Activated CD4-positive, alpha-beta memory T cell treated with anti-CD3 and anti-CD28 coated beads for 36 hours (primary cell): ENCODE measurements at regions not wholly inside any gene's neighbourhood (a gene's known extent, or its start where the extent isn't known, plus 50 kb on each side); places are given as distances from the start of the nearest gene placed in this dataset.

ENCODE experiments used
- CTCF ChIA-PET: fragments of 350-600 bp; sonication (Branson Sonifier 250); formaldehyde crosslinking; loops from one replicate; lab custom pipeline; 2021; ENCODE audit warnings: antibody characterized with exemption, inconsistent platforms; lab: Charles Lee
- POLR2A ChIA-PET: fragments of 350-600 bp; sonication (Branson Sonifier 250); formaldehyde crosslinking; loops from one replicate; lab custom pipeline; 2021; ENCODE audit warnings: antibody characterized with exemption; lab: Charles Lee
- DNase-seq: peaks from one replicate; pipeline ENCODE4 v3.0.0-alpha.2; 2020
- H3K27ac Mint-ChIP-seq: one replicate; pipeline ENCODE4 v1.8.0; 2021; ENCODE audit warnings: mixed read lengths
- H3K27me3 Mint-ChIP-seq: one replicate; pipeline ENCODE4 v1.8.0; 2021; ENCODE audit warnings: mixed read lengths
- H3K36me3 Mint-ChIP-seq: one replicate; pipeline ENCODE4 v1.8.0; 2021; ENCODE audit warnings: mixed read lengths
- H3K4me1 Mint-ChIP-seq: one replicate; pipeline ENCODE4 v1.8.0; 2021; ENCODE audit warnings: low read depth, mixed read lengths
- H3K4me3 Mint-ChIP-seq: one replicate; pipeline ENCODE4 v1.8.0; 2021; ENCODE audit warnings: mild to moderate bottlenecking, mixed read lengths
- H3K9me3 Mint-ChIP-seq: one replicate; pipeline ENCODE4 v1.8.0; 2021; ENCODE audit warnings: mixed read lengths
- intact Hi-C: fragments of 100-400 bp; cut with micrococcal nuclease; formaldehyde crosslinking; loops from one replicate; pipeline ENCODE4 v1.15.1; 2023

DNA sequence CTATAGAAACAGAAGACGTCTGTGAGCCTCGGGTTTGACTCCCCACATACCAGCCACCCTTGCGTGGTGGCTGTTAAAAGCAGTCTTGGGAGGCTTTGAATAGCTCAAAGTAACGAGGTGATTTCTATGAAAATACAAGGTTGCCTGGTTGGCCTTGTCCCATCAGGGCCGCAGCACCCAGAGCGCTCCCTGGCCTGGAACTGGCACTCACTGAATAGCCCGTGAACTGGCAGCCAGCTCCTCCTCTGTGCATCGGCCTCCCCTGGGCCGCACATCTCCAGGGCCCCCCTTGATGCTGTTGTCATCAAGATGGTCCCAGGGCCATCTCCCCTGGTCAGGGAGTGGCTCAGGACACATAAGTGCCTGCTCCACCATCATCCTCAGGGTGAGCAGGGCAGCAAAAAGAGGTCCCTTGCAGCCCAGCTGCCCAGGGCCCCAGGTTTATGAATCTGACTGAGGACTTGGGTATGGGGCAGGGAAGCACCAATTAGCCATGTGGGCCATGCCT, 144.6 kb upstream of the PPP1R26 start:
- intact Hi-C loops: no loop called here
- CTCF ChIA-PET: no interaction called here
- Mint-ChIP-seq H3K4me3 (no peak overlapping the region), H3K27me3 (peaks cover 5% of the 10 kb centered on the region), H3K27ac (no peak overlapping the region), H3K9me3 (no peaks in the 10 kb centered on the region), H3K36me3 (no peaks in the 10 kb centered on the region), H3K4me1 (no peaks in the 10 kb centered on the region)
- POLR2A ChIA-PET: no interaction called here
- no peak for DNase-seq

DNA sequence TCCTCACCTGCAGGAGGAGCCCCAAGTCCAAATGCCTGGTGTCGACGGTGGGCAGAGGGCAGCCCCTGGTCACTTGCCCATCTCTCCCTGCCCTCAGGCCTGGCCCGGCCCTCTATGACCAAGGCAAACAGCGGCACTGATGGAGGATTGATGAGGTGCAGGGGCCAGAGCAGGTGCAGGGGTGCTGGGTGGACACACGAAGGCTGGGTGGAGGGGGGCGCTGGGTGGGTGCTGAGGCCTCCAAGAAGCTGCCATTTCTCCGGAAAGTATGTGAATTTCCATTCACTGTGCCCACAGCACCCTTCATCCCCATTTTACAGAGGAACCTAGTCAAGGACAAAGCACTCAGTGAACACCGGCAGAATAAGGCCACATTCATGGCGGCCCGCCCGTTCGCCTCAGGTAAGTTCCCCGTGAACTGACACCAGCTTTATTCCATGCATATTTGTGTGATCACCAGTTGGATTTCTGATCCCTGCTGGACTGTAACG, 143.8 kb upstream of the PPP1R26 start:
- DNase-seq: no peak
- Mint-ChIP-seq H3K36me3 (no peaks in the 10 kb centered on the region), H3K27me3 (peaks cover 5% of the 10 kb centered on the region), H3K9me3 (no peaks in the 10 kb centered on the region), H3K27ac (no peak overlapping the region), H3K4me1 (no peaks in the 10 kb centered on the region), H3K4me3 (no peak overlapping the region)
- POLR2A ChIA-PET: no interaction called here
- intact Hi-C loops: no loop called here
- CTCF ChIA-PET: no interaction called here

DNA sequence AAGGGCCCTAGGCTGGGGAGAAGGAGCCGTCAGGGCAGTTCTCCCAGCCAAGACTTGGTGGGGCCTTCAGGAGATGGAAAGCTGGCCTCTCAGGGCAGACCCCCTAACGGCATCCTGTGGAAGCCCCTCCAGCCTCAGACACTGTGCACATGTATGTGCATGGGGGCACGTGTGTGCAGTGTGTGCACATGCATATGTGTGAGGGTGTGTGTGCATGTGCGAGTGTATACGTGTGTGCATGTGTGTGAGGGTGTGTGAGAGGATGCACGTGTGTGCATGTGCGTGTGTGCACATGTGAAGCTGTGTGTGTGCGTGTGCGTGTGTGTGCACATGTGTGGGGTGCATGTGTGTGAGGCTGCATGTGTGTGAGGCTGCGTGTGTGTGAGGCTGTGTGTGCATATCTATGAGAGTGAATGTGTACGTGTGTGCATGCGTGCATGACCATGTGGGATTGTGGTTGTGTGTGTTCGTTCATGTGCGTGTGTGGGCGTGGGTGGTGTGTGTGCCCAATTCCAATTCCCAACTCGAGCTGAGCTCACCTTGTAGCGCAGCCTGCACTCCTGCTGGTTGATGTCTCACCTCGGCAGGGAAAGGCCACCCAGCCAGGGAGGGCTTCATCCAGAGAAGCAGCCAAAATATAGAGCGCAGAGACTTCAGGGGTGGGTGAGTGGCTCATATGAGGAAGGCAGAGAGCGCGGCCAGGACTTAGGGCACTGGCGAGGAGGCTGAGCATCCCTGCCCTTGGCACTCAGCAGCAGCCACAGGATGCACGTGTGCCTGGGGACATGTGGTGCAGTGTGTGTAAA, 142.7 kb upstream of the PPP1R26 start:
- POLR2A ChIA-PET: no interaction called here
- Mint-ChIP-seq H3K4me3 (no peak overlapping the region), H3K9me3 (no peaks in the 10 kb centered on the region), H3K27me3 (peaks cover 5% of the 10 kb centered on the region), H3K4me1 (no peaks in the 10 kb centered on the region), H3K36me3 (no peaks in the 10 kb centered on the region), H3K27ac (no peak overlapping the region)
- no peak for DNase-seq
- intact Hi-C loops: no loop called here
- CTCF ChIA-PET: no interaction called here

DNA sequence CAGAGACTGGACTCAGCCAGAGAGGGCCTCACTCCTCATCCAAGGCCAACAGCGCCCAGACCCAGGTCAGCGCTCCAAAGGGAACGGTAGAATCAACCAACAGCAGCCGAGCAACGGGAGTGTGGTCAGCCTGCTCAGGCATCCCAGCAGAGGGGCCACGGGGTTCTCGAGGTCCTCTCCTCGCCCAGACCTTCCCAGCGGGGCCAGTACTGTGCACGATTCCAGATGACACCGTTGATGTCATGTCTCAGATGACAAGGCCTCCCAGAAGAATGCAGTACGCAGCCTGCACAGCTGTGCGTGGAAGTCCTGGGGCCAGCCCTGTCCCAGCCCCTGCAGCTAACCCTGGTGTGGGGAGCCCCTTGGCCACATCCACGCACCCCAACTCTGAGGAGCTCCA, 141.0 kb upstream of the PPP1R26 start:
- Mint-ChIP-seq H3K36me3 (no peaks in the 10 kb centered on the region), H3K9me3 (no peaks in the 10 kb centered on the region), H3K27me3 (peaks cover 5% of the 10 kb centered on the region), H3K4me3 (no peak overlapping the region), H3K27ac (no peak overlapping the region), H3K4me1 (no peaks in the 10 kb centered on the region)
- intact Hi-C loops: no loop called here
- CTCF ChIA-PET: no interaction called here
- POLR2A ChIA-PET: no interaction called here
- DNase-seq: no peak

DNA sequence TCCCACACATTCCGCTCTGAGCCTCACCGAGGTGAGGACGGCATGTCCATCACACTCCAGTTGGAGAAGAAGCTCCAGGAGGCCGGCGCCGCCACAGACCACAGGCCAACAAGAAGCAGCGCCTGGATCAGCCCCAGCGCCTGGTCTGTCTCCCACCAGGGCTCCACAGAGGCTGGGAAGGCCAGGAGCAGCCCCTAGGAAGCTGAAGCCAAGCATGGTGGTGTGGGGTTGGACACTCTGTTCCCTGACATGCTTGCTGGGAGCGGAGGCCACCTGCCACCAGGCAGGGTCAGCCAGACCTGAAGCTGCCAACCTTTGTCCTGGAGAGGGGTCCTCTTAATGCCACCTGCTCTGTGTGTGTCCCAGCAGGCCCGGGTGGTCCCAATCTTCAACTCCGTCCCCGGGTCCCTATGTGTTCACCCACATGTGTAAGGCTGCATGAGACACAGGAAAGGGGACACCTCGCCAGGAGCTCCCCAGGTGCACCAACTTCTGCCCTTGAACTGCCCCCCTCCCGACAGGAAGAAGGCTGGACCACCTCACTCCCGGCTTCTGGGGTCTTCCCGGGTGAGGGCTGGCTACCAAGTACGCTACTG, 140.1 kb upstream of the PPP1R26 start:
- CTCF ChIA-PET: no interaction called here
- Mint-ChIP-seq H3K36me3 (no peaks in the 10 kb centered on the region), H3K4me1 (no peaks in the 10 kb centered on the region), H3K27me3 (peaks cover 12% of the 10 kb centered on the region), H3K4me3 (no peak overlapping the region), H3K9me3 (no peaks in the 10 kb centered on the region), H3K27ac (no peak overlapping the region)
- POLR2A ChIA-PET: no interaction called here
- intact Hi-C loops: no loop called here
- DNase-seq: peak; percentile 5

DNA sequence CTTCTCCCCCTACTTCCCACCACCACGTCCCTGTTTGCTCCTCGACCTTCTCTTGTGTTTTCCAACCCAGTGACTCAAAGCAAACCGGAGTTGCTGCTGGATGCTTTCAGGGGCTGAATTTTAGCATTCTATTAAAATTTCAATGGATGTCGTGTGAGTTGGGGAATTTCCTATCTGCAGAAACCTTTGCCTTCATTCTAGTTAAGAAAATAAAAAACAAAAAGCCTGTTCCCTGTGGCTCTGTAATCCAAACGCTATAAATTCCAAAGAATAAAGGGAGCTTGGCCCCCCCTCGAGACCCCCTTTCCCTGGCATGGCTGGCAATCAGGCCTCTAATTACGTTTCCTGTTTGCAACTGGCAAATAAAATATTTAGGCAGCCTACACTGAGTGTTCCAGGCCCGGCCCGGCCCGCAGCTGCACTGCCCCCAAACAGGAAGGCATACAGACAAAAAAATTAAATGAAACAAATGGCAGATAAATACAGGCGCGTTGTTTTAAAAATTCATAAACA, 139.4 kb upstream of the PPP1R26 start:
- peaks cover 16% of the 10 kb centered on the region for H3K27me3 Mint-ChIP-seq

DNA sequence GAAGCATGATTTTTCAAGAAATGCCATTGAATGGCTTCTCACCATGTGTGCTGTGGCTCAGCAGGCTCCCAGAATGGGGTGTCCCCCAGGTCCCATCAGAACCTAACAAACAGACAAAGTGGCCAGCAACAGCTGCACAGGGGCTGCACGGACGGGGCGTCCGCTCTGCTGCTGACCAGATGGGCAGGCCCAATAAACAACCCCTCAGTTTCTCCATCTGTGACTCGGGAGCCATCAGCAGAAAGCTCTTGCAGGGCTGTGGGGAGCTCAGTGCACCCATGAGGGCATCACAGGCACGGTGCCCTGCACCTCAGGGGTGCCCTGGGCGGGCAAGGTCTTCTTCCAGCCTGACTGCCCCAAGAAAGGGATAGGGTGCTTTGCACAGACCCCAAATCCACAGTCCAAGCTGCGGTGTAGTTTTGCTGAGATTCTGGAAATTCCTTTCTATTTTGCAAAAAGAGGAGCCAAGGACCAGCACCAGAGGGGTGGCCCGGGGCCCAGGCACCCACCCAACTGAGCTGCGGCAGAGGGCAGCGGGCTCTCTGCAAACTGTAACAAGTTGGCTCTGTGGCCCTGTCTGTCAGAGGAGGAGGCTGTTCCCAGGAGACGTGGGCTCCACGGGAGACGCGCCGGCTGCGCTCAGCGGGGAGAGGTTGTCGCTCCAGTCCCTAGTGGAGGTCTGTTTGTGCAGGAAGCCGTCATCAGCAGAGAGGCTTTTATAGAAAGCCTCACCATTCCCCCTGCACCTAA, 138.7 kb upstream of the PPP1R26 start:
- DNase-seq: peak; percentile 5
- H3K36me3 Mint-ChIP-seq: no peaks in the 10 kb centered on the region
- no peaks in the 10 kb centered on the region for H3K4me1 Mint-ChIP-seq
- intact Hi-C loops: no loop called here
- H3K4me3 Mint-ChIP-seq: no peak overlapping the region
- POLR2A ChIA-PET: no interaction called here
- H3K9me3 Mint-ChIP-seq: no peaks in the 10 kb centered on the region
- peaks cover 21% of the 10 kb centered on the region for H3K27me3 Mint-ChIP-seq
- H3K27ac Mint-ChIP-seq: no peak overlapping the region
- CTCF ChIA-PET: interaction anchor here (0.6 kb wide), 1 partner anchor 893 kb away, joined by 3 read pairs; no protein-coding TSS in a partner anchor

More for the DNA sequence above, 139.4 kb upstream of the PPP1R26 start:
- Mint-ChIP-seq H3K4me3 (no peak overlapping the region), H3K4me1 (no peaks in the 10 kb centered on the region), H3K9me3 (no peaks in the 10 kb centered on the region), H3K36me3 (no peaks in the 10 kb centered on the region), H3K27ac (no peak overlapping the region)
- no peak for DNase-seq
- POLR2A ChIA-PET: no interaction called here
- CTCF ChIA-PET: interaction anchor here (0.6 kb wide), 1 partner anchor 892 kb away, joined by 3 read pairs; no protein-coding TSS in a partner anchor
- intact Hi-C loops: no loop called here

DNA sequence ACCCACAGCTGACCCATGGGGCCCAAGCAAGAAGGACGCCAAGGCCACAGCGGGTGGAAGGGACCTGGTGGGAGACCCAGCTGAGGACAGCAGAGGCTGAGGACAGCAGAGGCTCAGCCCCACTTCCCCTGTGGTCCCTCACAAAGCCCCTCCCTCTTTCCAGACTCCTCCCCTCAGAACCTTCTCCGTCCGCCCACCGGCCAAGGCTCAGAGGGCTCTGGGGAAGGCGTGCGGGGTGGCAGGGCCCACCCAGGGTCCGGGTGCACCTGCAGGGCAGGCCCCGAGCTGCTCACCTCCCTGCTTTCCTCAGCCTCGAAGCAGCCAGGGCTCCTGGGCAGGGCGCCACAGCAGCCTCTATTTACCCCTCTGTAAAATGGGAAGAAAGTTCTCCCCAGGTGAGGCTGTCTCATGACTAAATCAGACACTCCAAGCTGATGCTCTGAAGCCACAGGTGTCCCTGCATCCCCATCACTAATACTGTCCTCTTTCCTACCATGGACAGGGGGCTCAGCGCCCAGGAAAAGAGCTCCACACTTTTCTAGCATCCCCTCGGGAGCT, 137.9 kb upstream of the PPP1R26 start:
- DNase-seq: peak; percentile 3
- ChIA-PET CTCF (interaction anchor here (1.2 kb wide), 1 partner anchor 71 kb away, joined by 3 read pairs; no protein-coding TSS in a partner anchor), POLR2A (no interaction called here)
- Mint-ChIP-seq H3K4me3 (no peak overlapping the region), H3K27me3 (peaks cover 21% of the 10 kb centered on the region), H3K36me3 (no peaks in the 10 kb centered on the region), H3K4me1 (no peaks in the 10 kb centered on the region), H3K27ac (no peak overlapping the region), H3K9me3 (no peaks in the 10 kb centered on the region)
- intact Hi-C loops: no loop called here

DNA sequence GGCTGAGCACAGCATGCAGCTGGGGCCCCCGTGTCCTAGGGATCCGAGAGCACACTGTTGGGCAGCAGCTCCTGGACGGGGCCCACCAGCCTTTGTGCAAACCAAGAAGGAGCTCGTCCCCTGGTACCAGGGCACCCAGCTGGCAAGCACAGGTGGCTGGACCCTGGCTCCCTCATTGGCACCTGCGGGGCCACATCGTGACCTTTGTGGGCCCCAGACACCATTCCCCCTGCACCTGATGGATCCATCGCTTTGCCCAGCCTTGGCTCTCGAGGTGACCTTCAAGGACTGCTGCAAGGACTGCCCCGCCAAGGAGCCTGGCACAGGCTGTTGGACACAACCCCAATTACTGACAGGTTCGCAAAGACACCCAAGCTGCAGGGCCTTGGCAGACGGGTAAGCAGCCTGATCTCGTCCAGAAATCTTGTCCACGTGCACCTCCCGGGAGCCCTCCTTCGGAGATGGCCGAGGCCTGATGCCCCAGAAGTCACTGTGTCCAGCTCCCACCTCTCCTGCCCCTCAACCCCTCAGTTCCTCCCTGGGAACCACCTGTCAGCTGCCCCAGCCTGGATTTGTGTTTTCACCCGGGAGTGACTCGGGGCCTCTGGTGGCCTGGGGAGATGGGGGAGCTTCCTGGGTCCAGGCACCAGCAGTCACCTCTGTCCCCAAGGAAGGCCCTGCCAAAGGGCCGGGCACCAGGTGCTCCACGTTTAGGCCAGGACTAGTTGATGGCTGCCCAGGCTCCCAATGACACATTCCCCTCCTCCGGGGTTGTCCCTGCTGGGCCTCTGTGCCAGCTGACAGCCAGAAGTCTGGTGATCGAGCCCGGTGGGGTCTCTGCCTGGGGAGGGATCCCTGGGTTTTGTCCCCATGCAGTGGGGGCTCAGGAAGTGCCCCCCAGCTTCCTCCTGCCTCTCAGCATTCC, 137.1 kb upstream of the PPP1R26 start:
- intact Hi-C loops: no loop called here
- POLR2A ChIA-PET: interaction anchor here (0.6 kb wide), 1 partner anchor 48 kb away, joined by 4 read pairs; no protein-coding TSS in a partner anchor

DNA sequence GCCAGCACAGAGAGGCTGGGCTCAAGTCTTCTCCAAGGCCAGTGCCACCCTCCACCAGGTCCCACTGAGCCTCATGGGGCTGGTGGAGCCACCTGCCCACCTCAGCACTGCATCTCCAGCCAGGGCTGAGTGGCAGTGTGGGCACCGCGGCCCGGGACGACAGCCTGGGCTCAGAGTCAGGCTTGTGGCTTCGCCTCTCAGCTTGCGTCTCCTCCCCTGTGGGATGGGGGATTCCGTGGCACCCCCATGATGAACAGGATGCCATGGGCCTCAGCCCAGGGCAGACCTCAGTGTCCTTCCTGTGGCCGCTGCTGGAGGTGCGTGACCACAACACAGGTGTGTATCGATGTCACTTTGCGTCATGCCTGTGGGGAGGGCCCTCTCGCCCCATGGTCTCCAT, 136.4 kb upstream of the PPP1R26 start:
- peaks cover 18% of the 10 kb centered on the region for H3K27me3 Mint-ChIP-seq
- no peak for DNase-seq
- intact Hi-C loops: no loop called here
- H3K4me1 Mint-ChIP-seq: no peaks in the 10 kb centered on the region
- POLR2A ChIA-PET: interaction anchor here (0.6 kb wide), 1 partner anchor 49 kb away, joined by 4 read pairs; no protein-coding TSS in a partner anchor
- H3K4me3 Mint-ChIP-seq: no peak overlapping the region
- H3K36me3 Mint-ChIP-seq: no peaks in the 10 kb centered on the region
- no peak overlapping the region for H3K27ac Mint-ChIP-seq
- no peaks in the 10 kb centered on the region for H3K9me3 Mint-ChIP-seq
- CTCF ChIA-PET: no interaction called here

More for the DNA sequence above, 137.1 kb upstream of the PPP1R26 start:
- Mint-ChIP-seq H3K4me3 (no peak overlapping the region), H3K27me3 (peaks cover 18% of the 10 kb centered on the region), H3K36me3 (no peaks in the 10 kb centered on the region), H3K9me3 (no peaks in the 10 kb centered on the region), H3K4me1 (no peaks in the 10 kb centered on the region), H3K27ac (no peak overlapping the region)
- CTCF ChIA-PET: interaction anchor here (1.2 kb wide), 1 partner anchor 71 kb away, joined by 3 read pairs; no protein-coding TSS in a partner anchor
- no peak for DNase-seq
